Stimulated activated naive CD8-positive, alpha-beta T cell treated with anti-CD3 and anti-CD28 coated beads, Interleukin-15, Interleukin-2, amounts not matched to agents 100 U/mL and 50 U/mL, for 24 hours (primary cell): ENCODE measurements at regions not wholly inside any gene's neighbourhood (a gene's known extent, or its start where the extent isn't known, plus 50 kb on each side); places are given as distances from the start of the nearest gene placed in this dataset.

Experiments
- ATAC-seq: fragments of 150-1000 bp; cut with Tn5 transposase; one replicate; pipeline ENCODE4 v1.10.0; 2021
- DNase-seq: peaks from one replicate; pipeline ENCODE4 v3.0.0; 2021

DNA sequence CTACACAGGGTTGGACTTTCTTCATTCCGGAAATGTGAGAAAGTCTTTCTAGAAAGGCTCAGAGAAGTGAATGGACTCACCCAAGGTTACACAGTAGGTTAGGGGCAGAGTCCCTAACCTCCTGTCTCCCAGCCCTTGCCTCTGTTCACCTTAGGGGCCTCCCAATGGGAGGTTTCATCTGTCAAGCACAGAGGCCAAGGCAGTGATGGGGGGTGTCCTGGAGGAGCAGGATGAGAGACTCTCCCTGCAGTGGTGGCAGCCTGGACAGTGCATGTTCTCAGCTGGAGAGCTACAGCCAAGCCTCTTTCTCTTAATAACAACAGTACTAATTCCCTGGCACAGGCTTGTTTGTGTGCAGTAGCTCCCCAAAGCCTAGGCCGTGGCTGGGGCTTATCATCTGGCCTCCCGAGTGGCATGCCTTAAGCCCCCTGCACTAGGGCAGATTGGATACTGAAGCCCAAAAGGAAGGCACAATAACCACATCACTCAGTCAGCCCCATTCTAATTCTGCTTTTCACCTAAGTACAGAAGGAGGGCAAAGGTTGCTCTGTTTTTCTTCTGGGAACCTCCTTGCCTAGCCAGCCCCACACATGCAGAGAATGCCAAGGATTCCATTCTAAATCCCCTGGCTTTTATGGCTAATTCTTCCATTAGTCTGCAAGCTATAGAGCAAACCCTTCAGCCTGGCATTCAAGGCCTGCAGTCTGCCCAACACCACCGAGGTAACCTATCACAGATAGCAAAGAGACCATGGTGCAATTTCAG lies 50.2 kb upstream of the XPA start:
- DNase-seq (no peak), ATAC-seq (no peak)

- no peak for DNase-seq
- no peak for ATAC-seq
Measured at GRCh38 chr9:97748525-97748924, 51.4 kb upstream of the XPA start.

GRCh38 chr9:97749928-97750327 lies 52.8 kb upstream of the XPA start:
- no peak for DNase-seq
- no peak for ATAC-seq

- DNase-seq: no peak
Measured at GRCh38 chr9:97751531-97751930, 54.4 kb upstream of the XPA start.

DNA sequence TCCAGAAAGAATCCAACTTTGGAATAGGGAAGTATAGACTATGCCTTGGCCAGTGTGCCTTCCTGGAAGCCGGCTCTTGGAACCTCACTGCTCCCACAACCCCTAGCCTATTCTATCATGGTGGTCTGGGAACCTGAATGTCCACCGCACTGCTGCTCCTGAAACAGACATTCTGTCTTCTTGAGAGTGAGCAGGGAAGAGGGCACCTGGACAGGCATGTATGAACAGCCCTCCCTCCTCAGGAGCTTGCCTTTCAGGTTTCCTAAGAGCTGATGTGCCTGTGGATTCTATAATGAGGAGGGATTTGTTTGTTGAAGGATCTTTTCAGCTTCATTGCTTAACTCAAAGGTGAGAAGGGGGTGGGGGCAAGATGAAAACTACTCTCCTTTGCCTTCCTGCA lies 55.1 kb upstream of the XPA start:
- ATAC-seq (no peak), DNase-seq (no peak)

More at GRCh38 chr9:97751531-97751930, 54.4 kb upstream of the XPA start:
- ATAC-seq: no peak

DNA sequence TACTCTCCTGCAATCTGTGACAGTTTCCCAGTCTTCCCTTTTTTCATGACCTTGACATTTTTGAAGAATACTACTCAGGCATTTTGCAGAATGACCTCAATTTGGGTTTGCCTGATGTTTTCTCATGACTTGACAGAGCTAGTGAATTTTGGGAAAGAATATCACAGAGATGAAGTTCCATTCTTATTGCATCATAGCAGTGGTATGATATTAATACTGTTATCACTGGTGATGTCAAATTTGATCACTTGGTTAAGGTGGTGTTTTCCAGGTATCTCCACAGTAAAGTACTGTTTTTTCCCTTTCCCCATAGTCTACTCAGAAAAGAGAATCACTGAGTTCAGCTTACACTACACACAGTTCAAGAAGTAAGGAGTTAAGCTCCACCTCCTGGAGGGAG lies 56.2 kb upstream of the XPA start:
- ATAC-seq (no peak), DNase-seq (no peak)

- DNase-seq: no peak
- no peak for ATAC-seq
Measured at GRCh38 chr9:97753975-97754374, 56.8 kb upstream of the XPA start.

DNA sequence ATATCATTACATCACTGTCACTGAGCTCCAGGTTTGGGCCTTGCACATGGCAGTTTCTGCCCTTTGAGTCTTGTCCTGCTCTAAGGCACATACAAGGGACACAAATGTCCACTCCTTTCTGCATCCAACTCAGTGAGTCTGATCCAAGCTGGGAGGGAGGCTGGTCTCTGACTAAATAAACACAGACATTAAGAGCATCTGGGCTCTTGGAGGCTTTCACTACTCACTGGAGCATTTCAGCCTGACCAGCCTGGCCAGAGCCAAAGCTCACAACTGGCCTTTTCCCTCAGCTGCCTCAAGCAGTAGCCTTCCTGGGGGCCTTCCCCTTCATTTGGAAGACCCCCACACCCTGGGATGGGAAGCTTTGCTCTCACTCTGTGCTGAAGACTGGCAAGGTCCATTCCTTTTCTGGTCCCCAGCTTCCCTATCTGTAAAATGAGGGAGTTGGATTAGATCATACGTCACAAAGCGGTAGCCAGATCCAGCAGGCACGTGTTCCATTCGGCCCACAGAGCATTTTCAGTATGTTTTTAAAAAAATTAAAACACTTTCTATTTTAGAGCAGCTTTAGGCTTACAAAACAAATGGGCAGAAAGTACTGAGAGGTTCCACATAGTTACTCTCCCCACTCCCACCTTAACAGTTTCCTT lies 58.6 kb upstream of the XPA start:
- no peak for ATAC-seq
- DNase-seq: no peak

DNA sequence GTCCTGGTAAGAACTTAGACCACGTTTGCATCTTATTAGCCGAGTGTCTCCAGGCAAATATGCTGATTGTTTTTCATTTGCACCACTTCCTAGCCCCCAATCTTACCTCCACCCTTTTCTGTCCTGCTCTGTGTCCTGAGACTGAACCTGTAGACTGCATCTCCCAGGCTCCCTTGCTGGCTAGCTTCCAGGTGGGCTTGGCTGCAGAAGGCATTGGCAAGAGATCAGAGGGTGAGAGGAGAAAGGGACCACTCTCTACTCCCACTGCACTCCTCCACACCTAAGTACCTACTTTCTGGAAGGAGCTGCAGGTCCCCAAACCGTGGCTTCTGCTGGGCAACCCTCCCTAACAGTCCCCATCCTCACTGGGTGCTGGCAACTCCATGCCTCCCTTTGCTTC lies 59.9 kb upstream of the XPA start:
- no peak for DNase-seq
- ATAC-seq: no peak

DNA sequence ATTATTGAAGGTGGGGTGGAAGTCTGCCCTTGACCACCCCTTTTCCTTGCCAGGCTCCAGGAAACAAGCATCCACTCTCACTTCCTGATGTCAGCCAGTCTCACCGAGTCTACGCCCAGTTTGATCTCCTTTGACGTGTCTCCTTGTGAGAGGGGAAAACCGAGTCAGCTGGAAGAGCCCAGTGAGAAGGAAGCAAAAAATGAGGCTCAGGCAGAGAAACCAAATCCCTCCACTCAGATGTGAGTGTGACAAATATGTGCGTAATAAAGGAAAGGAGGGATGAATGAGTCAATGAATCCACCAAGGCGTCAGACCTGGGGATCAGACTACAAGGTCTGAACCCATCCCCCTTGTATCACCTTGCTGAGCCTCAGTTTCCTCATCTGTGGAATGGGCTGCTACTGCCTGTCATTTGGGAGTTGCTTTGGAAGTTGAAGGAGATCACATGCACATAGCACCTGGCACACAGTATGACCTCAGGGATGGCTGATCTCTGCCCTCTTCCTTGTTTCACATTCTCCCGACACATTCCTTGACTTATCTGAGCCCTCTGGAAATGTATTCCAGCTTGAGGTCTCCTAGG lies 61.3 kb upstream of the XPA start:
- no peak for ATAC-seq
- no peak for DNase-seq

DNA sequence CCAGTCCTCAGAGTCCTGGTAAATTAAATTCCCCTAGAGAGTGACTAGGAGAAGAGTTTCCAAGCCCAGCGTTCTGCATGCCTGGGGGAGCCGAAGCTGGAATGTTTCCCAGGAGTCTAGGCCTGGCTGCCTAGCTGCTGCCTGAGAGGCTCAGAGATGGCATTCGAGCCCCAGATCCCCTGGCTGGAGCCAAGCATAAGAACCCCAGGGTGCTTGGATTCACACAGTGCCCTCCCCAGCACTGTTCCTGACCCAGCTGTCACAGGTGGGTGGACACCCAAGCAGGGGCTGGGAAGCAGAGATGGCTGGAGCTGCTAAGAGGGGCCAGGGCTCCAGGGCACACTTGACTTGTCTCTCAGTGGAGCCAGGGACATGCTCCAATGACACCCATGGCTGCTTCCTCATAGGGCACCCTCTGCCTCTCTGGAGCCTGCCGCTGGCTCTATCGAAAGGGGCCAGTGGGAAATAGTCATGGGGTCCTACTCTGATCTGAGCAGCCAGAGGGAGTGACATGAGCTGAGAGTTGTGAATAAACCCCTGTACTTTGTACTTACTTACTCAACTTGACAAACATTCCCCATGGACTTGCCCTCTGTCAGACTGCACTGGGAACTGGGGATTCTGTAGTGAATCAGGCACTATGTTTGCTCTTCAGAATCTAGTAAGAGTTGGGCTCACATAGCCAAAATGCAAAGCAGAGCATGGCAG lies 62.6 kb upstream of the XPA start:
- ATAC-seq (no peak), DNase-seq (no peak)

GRCh38 chr9:97761056-97761598 lies 64.0 kb upstream of the XPA start:
- no peak for ATAC-seq
- DNase-seq: no peak

DNA sequence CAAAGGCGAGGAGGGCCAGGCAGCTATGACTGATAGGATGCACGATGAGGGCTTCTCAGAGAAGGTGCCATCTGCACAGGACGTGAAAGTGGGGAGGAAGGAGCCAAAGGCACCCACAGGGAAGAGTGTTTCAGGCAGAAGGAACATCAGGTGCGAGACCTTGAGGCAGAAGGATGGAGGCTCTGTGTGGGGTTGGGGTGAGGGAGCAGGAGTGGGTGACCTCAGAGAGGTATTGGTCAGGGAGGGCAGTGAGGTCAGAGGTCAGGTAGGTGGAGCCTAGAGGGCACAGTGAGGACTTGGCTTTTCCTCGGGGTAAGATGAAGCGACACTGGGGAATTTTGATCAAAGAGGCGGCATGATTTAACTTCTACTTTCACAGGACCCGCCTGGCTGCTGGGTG lies 64.7 kb upstream of the XPA start:
- ATAC-seq (no peak), DNase-seq (no peak)

- ATAC-seq: no peak
- no peak for DNase-seq
Measured at GRCh38 chr9:97763874-97764273, 66.7 kb upstream of the XPA start.

DNA sequence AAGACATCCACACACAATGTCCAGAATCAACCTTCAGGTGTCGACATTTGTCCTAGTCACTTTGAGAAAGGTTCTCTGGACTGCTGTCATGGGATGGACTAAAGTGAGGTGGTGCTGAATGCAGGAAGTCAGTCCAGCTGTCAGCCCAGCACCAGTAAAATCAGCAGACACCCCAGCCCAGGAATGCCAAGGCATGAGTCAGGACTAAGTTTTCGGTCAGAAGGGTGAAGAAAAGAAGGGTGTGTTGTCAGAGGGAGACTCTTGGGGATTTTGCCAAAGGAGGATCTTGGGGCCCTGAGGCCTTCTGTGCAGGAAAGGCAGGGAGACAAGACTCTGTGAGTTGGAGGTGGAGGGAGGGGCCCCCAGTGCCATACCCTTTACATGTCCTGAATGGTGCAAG lies 69.0 kb upstream of the XPA start:
- DNase-seq (no peak), ATAC-seq (no peak)

GRCh38 chr9:97766610-97767009 lies 69.5 kb upstream of the XPA start:
- ATAC-seq (no peak), DNase-seq (no peak)

DNA sequence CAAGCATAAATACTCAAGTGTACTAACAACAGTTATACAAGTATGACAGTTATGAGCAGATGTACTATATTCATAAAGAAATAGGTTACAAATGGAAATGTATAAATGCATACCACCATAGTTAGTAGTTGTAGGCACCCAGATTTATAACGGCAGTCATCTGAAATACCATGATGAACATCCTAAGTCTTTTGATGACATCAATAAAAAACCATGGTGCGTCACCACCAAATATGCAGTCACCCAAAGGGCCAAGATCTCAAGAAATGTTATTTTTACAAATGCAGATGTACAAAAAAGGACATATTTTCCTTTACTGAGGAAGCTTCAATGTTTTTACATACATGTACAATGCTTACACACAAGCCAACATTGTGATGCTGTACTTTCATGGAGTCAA lies 70.8 kb upstream of the XPA start:
- DNase-seq (no peak), ATAC-seq (no peak)

DNA sequence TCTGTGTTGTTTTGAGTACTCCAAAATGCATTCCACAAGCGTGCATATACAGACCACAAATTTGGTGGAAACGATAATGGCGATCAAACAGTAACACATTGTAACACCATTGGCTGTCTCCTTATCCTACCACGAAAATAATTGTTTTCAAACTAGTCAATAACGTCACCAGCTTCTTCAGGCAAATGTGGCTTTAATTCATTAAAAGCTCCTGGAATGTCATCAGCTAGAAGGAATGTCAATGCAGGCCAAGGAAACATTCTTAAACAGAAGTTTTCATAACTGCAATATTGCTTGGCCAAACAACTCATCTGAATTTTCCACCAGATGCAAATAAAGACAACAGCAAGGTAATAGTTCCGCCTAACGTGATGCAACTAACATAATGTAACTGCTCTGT lies 71.6 kb upstream of the XPA start:
- DNase-seq (no peak), ATAC-seq (no peak)

- DNase-seq: no peak
Measured at GRCh38 chr9:97769208-97769607, 72.1 kb upstream of the XPA start.

DNA sequence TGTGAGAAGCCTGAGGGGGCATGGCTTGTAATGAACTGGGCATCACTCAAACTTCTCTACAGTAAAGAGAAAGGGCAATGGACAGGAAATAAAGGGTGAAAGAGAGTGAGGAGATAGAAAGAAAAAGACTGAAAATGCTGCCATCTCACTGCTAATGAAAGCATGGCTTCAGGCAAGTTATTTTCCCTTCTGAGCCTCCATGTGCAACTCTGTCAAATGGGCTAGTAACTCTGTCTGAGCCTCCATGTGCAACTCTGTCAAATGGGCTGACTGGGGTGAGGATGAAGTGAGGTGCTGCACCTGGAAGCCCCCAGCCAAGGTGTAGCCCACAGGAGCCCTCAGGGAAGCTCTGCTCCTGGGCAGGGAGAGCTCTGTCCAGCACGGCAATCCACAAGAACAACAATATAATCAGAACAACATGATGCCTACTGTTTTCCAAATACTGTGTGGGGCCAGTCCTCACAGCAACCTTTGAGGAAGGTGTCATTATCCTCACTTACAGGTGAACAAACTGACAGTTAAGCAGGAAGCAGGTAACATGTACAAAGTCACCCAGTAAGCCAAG lies 73.8 kb upstream of the XPA start:
- DNase-seq: no peak
- ATAC-seq: no peak

More at GRCh38 chr9:97769208-97769607, 72.1 kb upstream of the XPA start:
- ATAC-seq: no peak

- ATAC-seq: no peak
- no peak for DNase-seq
Measured at GRCh38 chr9:97771641-97772040, 74.5 kb upstream of the XPA start.

DNA sequence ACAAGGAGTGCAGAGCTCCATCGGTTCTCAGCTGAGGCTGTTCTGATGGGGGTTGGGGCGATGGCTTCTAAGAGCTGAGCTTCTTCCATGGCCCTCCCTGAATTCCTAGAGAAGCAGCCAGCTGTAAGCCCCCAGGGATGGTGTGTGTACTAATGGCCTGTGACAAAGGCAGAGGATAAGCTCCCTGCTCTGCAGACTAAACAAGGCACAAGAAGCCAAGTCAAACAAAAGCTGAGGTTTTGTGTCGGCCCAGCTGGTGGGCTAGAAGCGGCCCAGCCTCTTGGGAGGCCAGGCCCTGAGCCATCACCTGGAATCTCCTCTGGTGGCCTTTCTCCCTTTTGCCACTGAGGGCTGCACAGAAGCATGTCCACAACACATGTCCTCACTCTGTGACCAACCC lies 75.0 kb upstream of the XPA start:
- no peak for DNase-seq
- no peak for ATAC-seq

DNA sequence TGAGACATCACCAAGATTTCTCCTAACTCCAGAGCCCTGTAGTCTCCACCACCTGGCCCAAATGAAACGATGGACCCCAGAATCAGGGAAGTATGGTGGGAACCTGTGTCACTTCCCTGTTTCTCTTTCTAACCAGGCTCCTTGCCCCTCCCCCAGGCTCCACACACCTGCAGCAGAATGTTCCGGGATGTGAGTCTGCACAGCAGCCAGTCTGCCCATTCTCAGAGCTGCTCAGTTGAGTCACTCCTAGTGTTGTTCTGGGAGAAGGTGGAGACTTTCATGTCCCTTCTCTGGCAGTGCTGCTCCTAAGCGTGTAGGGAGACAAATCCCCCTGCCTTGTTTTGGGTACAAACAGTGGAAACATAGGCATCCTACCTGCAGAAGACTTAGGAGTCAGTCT lies 76.0 kb upstream of the XPA start:
- ATAC-seq: no peak

More for the DNA sequence above, 76.0 kb upstream of the XPA start:
- no peak for DNase-seq
